ENCODE measurements at regions not wholly inside any gene's neighbourhood (a gene's known extent, or its start where the extent isn't known, plus 50 kb on each side); places are given as distances from the start of the nearest gene placed in this dataset.

DNA sequence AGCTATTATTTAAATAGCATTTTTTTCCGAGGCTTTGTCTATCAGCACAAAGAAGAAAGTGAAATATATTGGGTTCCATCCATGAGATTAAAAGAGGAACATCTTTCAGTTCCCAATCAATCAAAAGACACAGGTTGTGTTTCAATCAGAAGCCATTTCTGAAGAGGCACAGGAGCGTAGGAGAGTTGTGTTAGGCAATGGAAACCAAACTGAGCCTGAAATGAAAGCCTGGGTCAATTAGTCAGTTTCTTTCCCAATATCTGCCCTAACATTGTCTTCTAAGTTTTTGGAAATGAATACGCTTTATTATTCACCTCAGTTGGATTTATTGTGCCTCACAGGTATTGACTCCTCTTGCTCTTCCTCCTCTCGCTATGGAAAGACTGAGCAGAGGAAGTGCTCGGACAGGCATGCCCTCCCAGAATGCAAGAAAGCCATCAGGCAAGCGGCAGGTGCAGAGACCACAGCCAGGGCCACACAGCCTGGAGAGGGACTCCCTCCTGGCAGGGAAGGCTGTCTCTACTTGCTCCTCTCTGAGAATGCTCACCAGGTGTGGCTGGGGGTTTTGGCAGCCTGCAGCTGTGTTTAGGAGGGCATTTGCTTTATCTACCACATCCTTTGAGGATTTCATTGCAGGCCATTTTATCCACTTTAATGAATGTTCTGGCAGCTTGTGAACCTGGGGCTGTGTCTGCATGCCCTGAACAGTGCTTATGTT, 100.8 kb upstream of the NEDD9 start:
- no peak for TF ChIP-seq MYB (IDR thresholded peaks at IDR 0.05; ENCODE audit: borderline replicate concordance, low read depth, low read length)
- TF ChIP-seq BMI1 (IDR thresholded peaks at IDR 0.05; ENCODE audit: borderline replicate concordance), result no peak
- TF ChIP-seq, protein P1, sequence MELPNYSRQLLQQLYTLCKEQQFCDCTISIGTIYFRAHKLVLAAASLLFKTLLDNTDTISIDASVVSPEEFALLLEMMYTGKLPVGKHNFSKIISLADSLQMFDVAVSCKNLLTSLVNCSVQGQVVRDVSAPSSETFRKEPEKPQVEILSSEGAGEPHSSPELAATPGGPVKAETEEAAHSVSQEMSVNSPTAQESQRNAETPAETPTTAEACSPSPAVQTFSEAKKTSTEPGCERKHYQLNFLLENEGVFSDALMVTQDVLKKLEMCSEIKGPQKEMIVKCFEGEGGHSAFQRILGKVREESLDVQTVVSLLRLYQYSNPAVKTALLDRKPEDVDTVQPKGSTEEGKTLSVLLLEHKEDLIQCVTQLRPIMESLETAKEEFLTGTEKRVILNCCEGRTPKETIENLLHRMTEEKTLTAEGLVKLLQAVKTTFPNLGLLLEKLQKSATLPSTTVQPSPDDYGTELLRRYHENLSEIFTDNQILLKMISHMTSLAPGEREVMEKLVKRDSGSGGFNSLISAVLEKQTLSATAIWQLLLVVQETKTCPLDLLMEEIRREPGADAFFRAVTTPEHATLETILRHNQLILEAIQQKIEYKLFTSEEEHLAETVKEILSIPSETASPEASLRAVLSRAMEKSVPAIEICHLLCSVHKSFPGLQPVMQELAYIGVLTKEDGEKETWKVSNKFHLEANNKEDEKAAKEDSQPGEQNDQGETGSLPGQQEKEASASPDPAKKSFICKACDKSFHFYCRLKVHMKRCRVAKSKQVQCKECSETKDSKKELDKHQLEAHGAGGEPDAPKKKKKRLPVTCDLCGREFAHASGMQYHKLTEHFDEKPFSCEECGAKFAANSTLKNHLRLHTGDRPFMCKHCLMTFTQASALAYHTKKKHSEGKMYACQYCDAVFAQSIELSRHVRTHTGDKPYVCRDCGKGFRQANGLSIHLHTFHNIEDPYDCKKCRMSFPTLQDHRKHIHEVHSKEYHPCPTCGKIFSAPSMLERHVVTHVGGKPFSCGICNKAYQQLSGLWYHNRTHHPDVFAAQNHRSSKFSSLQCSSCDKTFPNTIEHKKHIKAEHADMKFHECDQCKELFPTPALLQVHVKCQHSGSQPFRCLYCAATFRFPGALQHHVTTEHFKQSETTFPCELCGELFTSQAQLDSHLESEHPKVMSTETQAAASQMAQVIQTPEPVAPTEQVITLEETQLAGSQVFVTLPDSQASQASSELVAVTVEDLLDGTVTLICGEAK (IDR thresholded peaks at IDR 0.05; ENCODE audit: borderline replicate concordance), result no peak
- TF ChIP-seq, protein P2, sequence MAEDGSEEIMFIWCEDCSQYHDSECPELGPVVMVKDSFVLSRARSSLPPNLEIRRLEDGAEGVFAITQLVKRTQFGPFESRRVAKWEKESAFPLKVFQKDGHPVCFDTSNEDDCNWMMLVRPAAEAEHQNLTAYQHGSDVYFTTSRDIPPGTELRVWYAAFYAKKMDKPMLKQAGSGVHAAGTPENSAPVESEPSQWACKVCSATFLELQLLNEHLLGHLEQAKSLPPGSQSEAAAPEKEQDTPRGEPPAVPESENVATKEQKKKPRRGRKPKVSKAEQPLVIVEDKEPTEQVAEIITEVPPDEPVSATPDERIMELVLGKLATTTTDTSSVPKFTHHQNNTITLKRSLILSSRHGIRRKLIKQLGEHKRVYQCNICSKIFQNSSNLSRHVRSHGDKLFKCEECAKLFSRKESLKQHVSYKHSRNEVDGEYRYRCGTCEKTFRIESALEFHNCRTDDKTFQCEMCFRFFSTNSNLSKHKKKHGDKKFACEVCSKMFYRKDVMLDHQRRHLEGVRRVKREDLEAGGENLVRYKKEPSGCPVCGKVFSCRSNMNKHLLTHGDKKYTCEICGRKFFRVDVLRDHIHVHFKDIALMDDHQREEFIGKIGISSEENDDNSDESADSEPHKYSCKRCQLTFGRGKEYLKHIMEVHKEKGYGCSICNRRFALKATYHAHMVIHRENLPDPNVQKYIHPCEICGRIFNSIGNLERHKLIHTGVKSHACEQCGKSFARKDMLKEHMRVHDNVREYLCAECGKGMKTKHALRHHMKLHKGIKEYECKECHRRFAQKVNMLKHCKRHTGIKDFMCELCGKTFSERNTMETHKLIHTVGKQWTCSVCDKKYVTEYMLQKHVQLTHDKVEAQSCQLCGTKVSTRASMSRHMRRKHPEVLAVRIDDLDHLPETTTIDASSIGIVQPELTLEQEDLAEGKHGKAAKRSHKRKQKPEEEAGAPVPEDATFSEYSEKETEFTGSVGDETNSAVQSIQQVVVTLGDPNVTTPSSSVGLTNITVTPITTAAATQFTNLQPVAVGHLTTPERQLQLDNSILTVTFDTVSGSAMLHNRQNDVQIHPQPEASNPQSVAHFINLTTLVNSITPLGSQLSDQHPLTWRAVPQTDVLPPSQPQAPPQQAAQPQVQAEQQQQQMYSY (CRISPR knock-in tag; IDR thresholded peaks at IDR 0.05), result no peak
- TF ChIP-seq ATF7 (IDR thresholded peaks at IDR 0.05; ENCODE audit: low read depth), result no peak
- TF ChIP-seq MYC (IDR thresholded peaks at IDR 0.05; ENCODE audit: insufficient read depth, insufficient read length, insufficient replicate concordance, low read length, severe bottlenecking), result no peak
- TF ChIP-seq, protein P3, sequence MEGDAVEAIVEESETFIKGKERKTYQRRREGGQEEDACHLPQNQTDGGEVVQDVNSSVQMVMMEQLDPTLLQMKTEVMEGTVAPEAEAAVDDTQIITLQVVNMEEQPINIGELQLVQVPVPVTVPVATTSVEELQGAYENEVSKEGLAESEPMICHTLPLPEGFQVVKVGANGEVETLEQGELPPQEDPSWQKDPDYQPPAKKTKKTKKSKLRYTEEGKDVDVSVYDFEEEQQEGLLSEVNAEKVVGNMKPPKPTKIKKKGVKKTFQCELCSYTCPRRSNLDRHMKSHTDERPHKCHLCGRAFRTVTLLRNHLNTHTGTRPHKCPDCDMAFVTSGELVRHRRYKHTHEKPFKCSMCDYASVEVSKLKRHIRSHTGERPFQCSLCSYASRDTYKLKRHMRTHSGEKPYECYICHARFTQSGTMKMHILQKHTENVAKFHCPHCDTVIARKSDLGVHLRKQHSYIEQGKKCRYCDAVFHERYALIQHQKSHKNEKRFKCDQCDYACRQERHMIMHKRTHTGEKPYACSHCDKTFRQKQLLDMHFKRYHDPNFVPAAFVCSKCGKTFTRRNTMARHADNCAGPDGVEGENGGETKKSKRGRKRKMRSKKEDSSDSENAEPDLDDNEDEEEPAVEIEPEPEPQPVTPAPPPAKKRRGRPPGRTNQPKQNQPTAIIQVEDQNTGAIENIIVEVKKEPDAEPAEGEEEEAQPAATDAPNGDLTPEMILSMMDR (IDR thresholded peaks at IDR 0.05 in 2 of 3, conservative IDR thresholded peaks at IDR 0.05 in 1 of 3; ENCODE audit: control insufficient read depth in 2 of 3, extremely low read depth in 1 of 3, insufficient read depth in 1 of 3, low read depth in 3 of 3, low read length in 3 of 3), result no peak
- TF ChIP-seq, protein P4, sequence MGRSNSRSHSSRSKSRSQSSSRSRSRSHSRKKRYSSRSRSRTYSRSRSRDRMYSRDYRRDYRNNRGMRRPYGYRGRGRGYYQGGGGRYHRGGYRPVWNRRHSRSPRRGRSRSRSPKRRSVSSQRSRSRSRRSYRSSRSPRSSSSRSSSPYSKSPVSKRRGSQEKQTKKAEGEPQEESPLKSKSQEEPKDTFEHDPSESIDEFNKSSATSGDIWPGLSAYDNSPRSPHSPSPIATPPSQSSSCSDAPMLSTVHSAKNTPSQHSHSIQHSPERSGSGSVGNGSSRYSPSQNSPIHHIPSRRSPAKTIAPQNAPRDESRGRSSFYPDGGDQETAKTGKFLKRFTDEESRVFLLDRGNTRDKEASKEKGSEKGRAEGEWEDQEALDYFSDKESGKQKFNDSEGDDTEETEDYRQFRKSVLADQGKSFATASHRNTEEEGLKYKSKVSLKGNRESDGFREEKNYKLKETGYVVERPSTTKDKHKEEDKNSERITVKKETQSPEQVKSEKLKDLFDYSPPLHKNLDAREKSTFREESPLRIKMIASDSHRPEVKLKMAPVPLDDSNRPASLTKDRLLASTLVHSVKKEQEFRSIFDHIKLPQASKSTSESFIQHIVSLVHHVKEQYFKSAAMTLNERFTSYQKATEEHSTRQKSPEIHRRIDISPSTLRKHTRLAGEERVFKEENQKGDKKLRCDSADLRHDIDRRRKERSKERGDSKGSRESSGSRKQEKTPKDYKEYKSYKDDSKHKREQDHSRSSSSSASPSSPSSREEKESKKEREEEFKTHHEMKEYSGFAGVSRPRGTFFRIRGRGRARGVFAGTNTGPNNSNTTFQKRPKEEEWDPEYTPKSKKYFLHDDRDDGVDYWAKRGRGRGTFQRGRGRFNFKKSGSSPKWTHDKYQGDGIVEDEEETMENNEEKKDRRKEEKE (IDR thresholded peaks at IDR 0.05), result no peak
- TF ChIP-seq, protein P5, sequence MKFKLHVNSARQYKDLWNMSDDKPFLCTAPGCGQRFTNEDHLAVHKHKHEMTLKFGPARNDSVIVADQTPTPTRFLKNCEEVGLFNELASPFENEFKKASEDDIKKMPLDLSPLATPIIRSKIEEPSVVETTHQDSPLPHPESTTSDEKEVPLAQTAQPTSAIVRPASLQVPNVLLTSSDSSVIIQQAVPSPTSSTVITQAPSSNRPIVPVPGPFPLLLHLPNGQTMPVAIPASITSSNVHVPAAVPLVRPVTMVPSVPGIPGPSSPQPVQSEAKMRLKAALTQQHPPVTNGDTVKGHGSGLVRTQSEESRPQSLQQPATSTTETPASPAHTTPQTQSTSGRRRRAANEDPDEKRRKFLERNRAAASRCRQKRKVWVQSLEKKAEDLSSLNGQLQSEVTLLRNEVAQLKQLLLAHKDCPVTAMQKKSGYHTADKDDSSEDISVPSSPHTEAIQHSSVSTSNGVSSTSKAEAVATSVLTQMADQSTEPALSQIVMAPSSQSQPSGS (IDR thresholded peaks at IDR 0.05; ENCODE audit: low read length), result peak; percentile 36; the same call in 1 of the 2 replicates

Measured in GM12878 (cell line).